GM06990 (cell line): ENCODE measurements at regions not wholly inside any gene's neighbourhood (a gene's known extent, or its start where the extent isn't known, plus 50 kb on each side); places are given as distances from the start of the nearest gene placed in this dataset.
"Not testable (repeated sequence)": the region's sequence is repeated elsewhere in the genome, so short reads cannot be mapped to it uniquely, and the experiment has no call there.

ENCODE experiments used
- DNase-seq: peaks from one replicate; pipeline ENCODE4 v3.0.0-alpha.2; 2011; ENCODE audit not compliant: insufficient read length; ENCODE audit errors: extremely low read depth
- H3K27me3 ChIP-seq: replicated peaks from 2 replicates; pipeline ENCODE4 v1.6.0; 2011; ENCODE audit warnings: low read length; ENCODE audit not compliant: control insufficient read depth, insufficient read depth
- H3K36me3 ChIP-seq: 2 replicates; pipeline ENCODE4 v1.5.1; 2011; ENCODE audit warnings: low read length; ENCODE audit not compliant: control insufficient read depth, insufficient read depth
- H3K4me3 ChIP-seq: replicated peaks from 2 replicates; pipeline ENCODE4 v1.5.1; 2011; ENCODE audit warnings: low read depth, mild to moderate bottlenecking, control low read depth, low read length
- CTCF ChIP-seq: IDR thresholded peaks from 2 replicates; pipeline ENCODE4 v1.5.1; 2011; ENCODE audit warnings: low read length, control low read depth, mild to moderate bottlenecking, inconsistent platforms; ENCODE audit not compliant: insufficient read depth, poor library complexity, severe bottlenecking

GRCh38 chr9:31415164-31415563 is 969.3 kb upstream of the ACO1 start:
- TF ChIP-seq CTCF: no peak
- no peaks in the 10 kb centered on the region for H3K36me3 ChIP-seq
- no peaks in the 10 kb centered on the region for H3K27me3 ChIP-seq
- H3K4me3 ChIP-seq: no peak overlapping the region
- DNase-seq: no peak

- DNase-seq: no peak
- Histone ChIP-seq H3K4me3 (no peak overlapping the region), H3K27me3 (no peaks in the 10 kb centered on the region), H3K36me3 (no peaks in the 10 kb centered on the region)
- TF ChIP-seq CTCF: no peak
Observed at GRCh38 chr9:31418419-31418818, 966.0 kb upstream of the ACO1 start.

DNA sequence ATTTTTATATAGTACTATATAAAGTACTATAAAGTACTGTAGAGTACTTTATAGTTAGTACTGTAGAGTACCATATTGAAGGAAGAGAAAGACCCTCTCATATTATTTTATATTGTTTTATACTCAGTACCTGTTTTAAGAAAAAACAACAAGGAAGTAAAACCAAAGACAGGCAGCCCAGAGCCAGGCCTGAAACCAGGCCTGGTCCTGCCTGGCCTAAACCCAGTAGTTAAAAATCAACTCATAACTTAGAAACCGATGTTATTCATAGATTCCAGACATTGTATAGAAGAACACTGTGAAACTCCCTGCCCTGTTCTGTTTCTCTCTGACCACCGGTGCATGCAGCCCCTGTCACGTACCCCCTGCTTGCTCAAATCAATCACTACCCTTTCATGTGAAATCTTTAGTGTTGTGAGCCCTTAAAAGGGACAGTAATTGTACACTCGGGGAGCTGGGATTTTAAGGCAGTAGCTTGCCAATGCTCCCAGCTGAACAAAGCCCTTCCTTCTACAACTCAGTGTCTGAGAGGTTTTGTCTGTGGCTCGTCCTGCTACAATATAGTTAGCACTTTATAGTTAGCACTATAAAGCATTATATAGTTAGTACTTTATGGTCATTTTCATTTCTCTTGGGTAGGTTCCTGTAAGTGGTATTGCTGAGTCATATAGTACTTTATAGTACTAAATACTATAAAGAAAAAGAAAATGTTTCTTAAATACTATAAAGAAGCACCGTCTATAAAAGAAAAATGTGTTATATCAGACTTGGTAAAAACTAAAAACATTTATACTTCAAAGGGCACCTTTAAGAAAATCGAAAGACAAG is 940.6 kb upstream of the ACO1 start:
- H3K4me3 ChIP-seq, H3K27me3 ChIP-seq, H3K36me3 ChIP-seq: not testable (repeated sequence)
- peak; percentile 3 for DNase-seq

GRCh38 chr9:31445357-31445756 is 939.1 kb upstream of the ACO1 start:
- H3K36me3 ChIP-seq: no peaks in the 10 kb centered on the region
- no peak for TF ChIP-seq CTCF
- H3K4me3 ChIP-seq: no peak overlapping the region
- H3K27me3 ChIP-seq: no peaks in the 10 kb centered on the region
- DNase-seq: no peak

GRCh38 chr9:31445960-31446359 is 938.5 kb upstream of the ACO1 start:
- Histone ChIP-seq H3K4me3 (no peak overlapping the region), H3K27me3 (no peaks in the 10 kb centered on the region), H3K36me3 (no peaks in the 10 kb centered on the region)
- DNase-seq: no peak
- TF ChIP-seq CTCF: no peak

DNA sequence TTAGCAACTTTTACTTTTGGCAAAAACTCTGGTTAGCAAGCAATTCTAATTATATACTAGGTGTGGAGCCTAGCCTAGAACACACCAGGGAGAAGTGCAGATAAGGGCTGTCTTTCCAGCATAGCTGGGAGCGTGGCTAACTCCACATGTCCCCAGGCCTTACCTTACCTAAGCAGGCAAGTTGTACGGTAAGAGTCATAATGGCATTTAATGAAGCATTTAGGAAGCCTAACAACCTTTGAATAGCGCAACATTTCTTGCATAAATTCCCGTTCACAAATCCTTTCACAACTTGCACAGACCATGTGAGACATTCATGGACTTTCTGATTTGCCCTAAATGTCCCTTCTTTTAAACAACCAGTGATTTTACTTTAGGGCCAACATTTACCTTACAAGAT is 917.4 kb upstream of the ACO1 start:
- no peak overlapping the region for H3K4me3 ChIP-seq
- no peaks in the 10 kb centered on the region for H3K36me3 ChIP-seq
- no peaks in the 10 kb centered on the region for H3K27me3 ChIP-seq
- no peak for TF ChIP-seq CTCF
- no peak for DNase-seq
